Progenitor cell of endocrine pancreas (in vitro differentiated cells): ENCODE measurements at regions not wholly inside any gene's neighbourhood (a gene's known extent, or its start where the extent isn't known, plus 50 kb on each side); places are given as distances from the start of the nearest gene placed in this dataset.
"Not testable (repeated sequence)": the region's sequence is repeated elsewhere in the genome, so short reads cannot be mapped to it uniquely, and the experiment has no call there.

Source experiments
- DNase-seq: peaks from one replicate; pipeline ENCODE4 v3.0.0; 2021; ENCODE audit warnings: low spot score; ENCODE audit not compliant: unreplicated experiment
- H3K27ac Mint-ChIP-seq: 2 replicates; pipeline ENCODE4 v1.8.0; 2021; ENCODE audit warnings: mild to moderate bottlenecking, moderate library complexity, mixed read lengths
- H3K27me3 Mint-ChIP-seq: 2 replicates; pipeline ENCODE4 v1.8.0; 2021; ENCODE audit warnings: mixed read lengths
- H3K36me3 Mint-ChIP-seq: 2 replicates; pipeline ENCODE4 v1.8.0; 2022; ENCODE audit warnings: mixed read lengths; ENCODE audit not compliant: insufficient read depth
- H3K4me1 Mint-ChIP-seq: 2 replicates; pipeline ENCODE4 v1.8.0; 2021; ENCODE audit warnings: low read depth, mixed read lengths
- H3K4me3 Mint-ChIP-seq: 2 replicates; pipeline ENCODE4 v1.8.0; 2021; ENCODE audit warnings: low read depth, mild to moderate bottlenecking, moderate library complexity, mixed read lengths
- H3K9me3 Mint-ChIP-seq: 2 replicates; pipeline ENCODE4 v1.8.0; 2021; ENCODE audit warnings: low read depth, mixed read lengths
- CTCF ChIP-seq: fragments of 200-600 bp; sonication (generic); IDR thresholded peaks from one replicate; pipeline ENCODE4 v1.5.0; 2021; ENCODE audit warnings: antibody characterized with exemption, mild to moderate bottlenecking; ENCODE audit not compliant: unreplicated experiment

GRCh38 chrX:85544609-85545008 lies 165.1 kb upstream of the POF1B start:
- no peaks in the 10 kb centered on the region for H3K4me1 Mint-ChIP-seq

GRCh38 chrX:85543866-85544265 lies 164.4 kb upstream of the POF1B start:
- Mint-ChIP-seq H3K27ac (no peak overlapping the region), H3K4me1 (no peaks in the 10 kb centered on the region), H3K9me3 (peaks cover 6% of the 10 kb centered on the region), H3K36me3 (no peaks in the 10 kb centered on the region), H3K4me3 (no peak overlapping the region), H3K27me3 (no peaks in the 10 kb centered on the region)
- TF ChIP-seq CTCF: no peak
- DNase-seq: no peak

More at GRCh38 chrX:85544609-85545008, 165.1 kb upstream of the POF1B start:
- peak; percentile 68 for TF ChIP-seq CTCF
- Mint-ChIP-seq H3K36me3 (no peaks in the 10 kb centered on the region), H3K4me3 (no peak overlapping the region), H3K9me3 (peaks cover 6% of the 10 kb centered on the region), H3K27ac (no peak overlapping the region), H3K27me3 (no peaks in the 10 kb centered on the region)
- DNase-seq: no peak

- H3K36me3 Mint-ChIP-seq, H3K27me3 Mint-ChIP-seq, H3K4me1 Mint-ChIP-seq, H3K27ac Mint-ChIP-seq, DNase-seq, H3K4me3 Mint-ChIP-seq: not testable (repeated sequence)
- TF ChIP-seq CTCF: peak; percentile 10
- peaks cover 30% of the 10 kb centered on the region for H3K9me3 Mint-ChIP-seq
Measured at GRCh38 chrX:85529141-85529540, 149.7 kb upstream of the POF1B start.

- no peak overlapping the region for H3K4me3 Mint-ChIP-seq
- no peak for TF ChIP-seq CTCF
- no peaks in the 10 kb centered on the region for H3K36me3 Mint-ChIP-seq
- peaks cover 14% of the 10 kb centered on the region for H3K9me3 Mint-ChIP-seq
- H3K27ac Mint-ChIP-seq: no peak overlapping the region
- H3K27me3 Mint-ChIP-seq: no peaks in the 10 kb centered on the region
- H3K4me1 Mint-ChIP-seq: no peaks in the 10 kb centered on the region
- DNase-seq: no peak
Measured at GRCh38 chrX:85517994-85518718, 138.7 kb upstream of the POF1B start.

- H3K9me3 Mint-ChIP-seq: peaks cover 17% of the 10 kb centered on the region
- H3K36me3 Mint-ChIP-seq: no peaks in the 10 kb centered on the region
- peaks cover 5% of the 10 kb centered on the region for H3K4me1 Mint-ChIP-seq
- TF ChIP-seq CTCF: no peak
- no peak overlapping the region for H3K4me3 Mint-ChIP-seq
- DNase-seq: no peak
- H3K27me3 Mint-ChIP-seq: no peaks in the 10 kb centered on the region
- H3K27ac Mint-ChIP-seq: no peak overlapping the region
Measured at GRCh38 chrX:85516131-85516530, 136.7 kb upstream of the POF1B start.
